ENCODE measurements at regions not wholly inside any gene's neighbourhood (a gene's known extent, or its start where the extent isn't known, plus 50 kb on each side); places are given as distances from the start of the nearest gene placed in this dataset.

DNA sequence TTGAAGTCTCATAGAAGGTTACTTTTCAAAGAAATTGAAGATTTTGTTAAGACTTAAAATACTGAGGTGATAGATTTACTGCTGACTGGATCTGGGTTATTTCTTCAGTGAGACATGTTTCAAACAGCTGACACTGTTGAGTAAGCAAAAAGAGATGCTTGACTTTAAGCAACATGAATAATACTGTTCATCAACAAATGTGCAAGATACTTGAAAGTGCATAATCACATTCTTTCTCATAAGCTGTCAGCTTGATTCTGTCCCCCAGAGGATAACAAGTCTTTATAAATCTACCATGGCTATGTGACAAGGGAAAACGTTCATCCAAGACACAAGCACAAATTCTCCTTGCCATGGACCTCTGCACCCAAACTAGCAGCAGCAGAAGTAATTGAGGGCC, 260.1 kb upstream of the CDH18 start:
- TF ChIP-seq, protein P1, sequence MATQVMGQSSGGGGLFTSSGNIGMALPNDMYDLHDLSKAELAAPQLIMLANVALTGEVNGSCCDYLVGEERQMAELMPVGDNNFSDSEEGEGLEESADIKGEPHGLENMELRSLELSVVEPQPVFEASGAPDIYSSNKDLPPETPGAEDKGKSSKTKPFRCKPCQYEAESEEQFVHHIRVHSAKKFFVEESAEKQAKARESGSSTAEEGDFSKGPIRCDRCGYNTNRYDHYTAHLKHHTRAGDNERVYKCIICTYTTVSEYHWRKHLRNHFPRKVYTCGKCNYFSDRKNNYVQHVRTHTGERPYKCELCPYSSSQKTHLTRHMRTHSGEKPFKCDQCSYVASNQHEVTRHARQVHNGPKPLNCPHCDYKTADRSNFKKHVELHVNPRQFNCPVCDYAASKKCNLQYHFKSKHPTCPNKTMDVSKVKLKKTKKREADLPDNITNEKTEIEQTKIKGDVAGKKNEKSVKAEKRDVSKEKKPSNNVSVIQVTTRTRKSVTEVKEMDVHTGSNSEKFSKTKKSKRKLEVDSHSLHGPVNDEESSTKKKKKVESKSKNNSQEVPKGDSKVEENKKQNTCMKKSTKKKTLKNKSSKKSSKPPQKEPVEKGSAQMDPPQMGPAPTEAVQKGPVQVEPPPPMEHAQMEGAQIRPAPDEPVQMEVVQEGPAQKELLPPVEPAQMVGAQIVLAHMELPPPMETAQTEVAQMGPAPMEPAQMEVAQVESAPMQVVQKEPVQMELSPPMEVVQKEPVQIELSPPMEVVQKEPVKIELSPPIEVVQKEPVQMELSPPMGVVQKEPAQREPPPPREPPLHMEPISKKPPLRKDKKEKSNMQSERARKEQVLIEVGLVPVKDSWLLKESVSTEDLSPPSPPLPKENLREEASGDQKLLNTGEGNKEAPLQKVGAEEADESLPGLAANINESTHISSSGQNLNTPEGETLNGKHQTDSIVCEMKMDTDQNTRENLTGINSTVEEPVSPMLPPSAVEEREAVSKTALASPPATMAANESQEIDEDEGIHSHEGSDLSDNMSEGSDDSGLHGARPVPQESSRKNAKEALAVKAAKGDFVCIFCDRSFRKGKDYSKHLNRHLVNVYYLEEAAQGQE (IDR thresholded peaks at IDR 0.05; ENCODE audit: low read depth) = no peak
- TF ChIP-seq ZBTB7A (IDR thresholded peaks at IDR 0.05; ENCODE audit: low read depth) (no peak), CREB1 (IDR thresholded peaks at IDR 0.05; ENCODE audit: low read depth) (no peak), TAF1 (IDR thresholded peaks at IDR 0.05; ENCODE audit: low read depth) (no peak), FOXM1 (IDR thresholded peaks at IDR 0.05; ENCODE audit: borderline replicate concordance, low read depth) (no peak), EGR1 (IDR thresholded peaks at IDR 0.05) (no peak), EP300 (IDR thresholded peaks at IDR 0.05; ENCODE audit: borderline replicate concordance) (no peak), RAD21 (IDR thresholded peaks at IDR 0.05; ENCODE audit: low read depth) (no peak), CEBPB (IDR thresholded peaks at IDR 0.05) (no peak)

All from Ishikawa (cell line).